H1 (cell line): ENCODE measurements at regions not wholly inside any gene's neighbourhood (a gene's known extent, or its start where the extent isn't known, plus 50 kb on each side); places are given as distances from the start of the nearest gene placed in this dataset.

ENCODE experiments used
- CTCF ChIA-PET: fragments of 300-600 bp; sonication (Branson Sonifier 250); formaldehyde crosslinking; loops from one replicate; lab custom pipeline; 2021; ENCODE audit not compliant: partially characterized antibody; lab: Charles Lee
- POLR2A ChIA-PET: fragments of 300-600 bp; sonication (Branson Sonifier 250); formaldehyde crosslinking; loops from one replicate; lab custom pipeline; 2021; ENCODE audit warnings: inconsistent platforms; ENCODE audit not compliant: partially characterized antibody; lab: Charles Lee
- DNase-seq, 2 experiments: peaks; one replicate each; pipeline versions ENCODE4 v3.0.0 to v3.0.0-alpha.2; 2010 to 2022; ENCODE audit warnings: low spot score in 2 of 2, low read depth in 1 of 2, mixed read lengths in 1 of 2
- FAIRE-seq: peaks from 2 replicates; lab custom pipeline; 2011; peaks lifted over from hg19 to GRCh38; lab: Jason Lieb, UNC
- H2AFZ ChIP-seq: 2 replicates; pipeline ENCODE4 v1.8.1; 2012; ENCODE audit warnings: low read length, inconsistent platforms
- H2AK5ac ChIP-seq: 2 replicates; pipeline ENCODE4 v1.6.1; 2013; ENCODE audit warnings: low read depth, low read length
- H2BK120ac ChIP-seq: replicated peaks from 2 replicates; pipeline ENCODE3; 2013; ENCODE audit warnings: low read depth, low read length, inconsistent platforms
- H2BK12ac ChIP-seq: 2 replicates; pipeline ENCODE4 v1.6.1; 2013; ENCODE audit warnings: low read depth, low read length
- H2BK15ac ChIP-seq: 2 replicates; pipeline ENCODE4 v1.6.1; 2013; ENCODE audit warnings: low read length
- H2BK20ac ChIP-seq: 2 replicates; pipeline ENCODE4 v1.6.1; 2013; ENCODE audit warnings: low read length
- H2BK5ac ChIP-seq: 2 replicates; pipeline ENCODE4 v1.6.1; 2013; ENCODE audit warnings: low read depth, low read length
- H3K14ac ChIP-seq: 2 replicates; pipeline ENCODE4 v1.6.1; 2013; ENCODE audit warnings: inconsistent platforms; ENCODE audit not compliant: insufficient read length
- H3K18ac ChIP-seq: 2 replicates; pipeline ENCODE4 v1.6.1; 2013; ENCODE audit warnings: low read length; ENCODE audit errors: extremely low read depth
- H3K23ac ChIP-seq: 2 replicates; pipeline ENCODE4 v1.6.1; 2013; ENCODE audit warnings: inconsistent platforms; ENCODE audit not compliant: insufficient read length
- H3K23me2 ChIP-seq: 2 replicates; pipeline ENCODE4 v1.6.1; 2013; ENCODE audit warnings: low read depth, low read length
- H3K27ac ChIP-seq: 2 replicates; pipeline ENCODE4 v1.6.1; 2011; ENCODE audit warnings: low read depth, low read length, inconsistent platforms
- H3K27me3 ChIP-seq, 4 experiments: replicated peaks in 1 of 4; 1 replicate in 1 of 4; 2 replicates in 3 of 4; pipeline versions ENCODE4 v1.6.1 to v1.8.1; 2011 to 2013; ENCODE audit warnings: low read length in 3 of 4, mild to moderate bottlenecking in 3 of 4, inconsistent platforms in 2 of 4, mixed read lengths in 2 of 4, moderate library complexity in 1 of 4; ENCODE audit not compliant: control insufficient read depth in 3 of 4, insufficient read depth in 3 of 4; ENCODE audit errors: extremely low read depth in 1 of 4
- H3K36me3 ChIP-seq, 4 experiments: 2 replicates each; pipeline versions ENCODE4 v1.6.1 to v1.8.1; 2011 to 2013; ENCODE audit warnings: mild to moderate bottlenecking in 4 of 4, low read length in 3 of 4, moderate library complexity in 2 of 4, control low read depth in 1 of 4, inconsistent platforms in 1 of 4; ENCODE audit not compliant: insufficient read depth in 4 of 4, control insufficient read depth in 2 of 4
- H3K4ac ChIP-seq: replicated peaks from 2 replicates; pipeline ENCODE3; 2013; ENCODE audit warnings: low read length, low read depth, mixed read lengths, inconsistent platforms; ENCODE audit not compliant: insufficient read length
- H3K4me1 ChIP-seq, 4 experiments: replicated peaks in 1 of 4; 1 replicate in 1 of 4; 2 replicates in 3 of 4; pipeline versions ENCODE4 v1.6.1 to v1.8.1; 2011 to 2013; ENCODE audit warnings: low read length in 3 of 4, inconsistent platforms in 2 of 4, mixed read lengths in 1 of 4; ENCODE audit not compliant: insufficient read depth in 4 of 4, control insufficient read depth in 3 of 4
- H3K4me2 ChIP-seq, 2 experiments: 2 replicates each; pipeline versions ENCODE4 v1.6.1 to v1.8.1; 2011 to 2013; ENCODE audit warnings: low read depth in 2 of 2, low read length in 2 of 2, control low read depth in 1 of 2, inconsistent platforms in 1 of 2, mild to moderate bottlenecking in 1 of 2; ENCODE audit not compliant: insufficient read depth in 1 of 2
- H3K4me3 ChIP-seq, 4 experiments: fragments of 200-600, 300-600 bp in 1 of 4; sonication (generic), shearing (Covaris generic), sonication (Bioruptor Twin) in 1 of 4; 2 replicates each; pipeline versions ENCODE4 v1.5.1 to v1.8.1; 2011 to 2016; ENCODE audit warnings: low read length in 4 of 4, low read depth in 3 of 4, control low read depth in 2 of 4, inconsistent platforms in 2 of 4, mild to moderate bottlenecking in 2 of 4, mixed read lengths in 1 of 4, moderate library complexity in 1 of 4; ENCODE audit not compliant: insufficient read depth in 2 of 4; ENCODE audit errors: extremely low read depth in 1 of 4
- H3K56ac ChIP-seq: replicated peaks from 2 replicates; pipeline ENCODE3; 2013; ENCODE audit warnings: low read depth, mild to moderate bottlenecking, mixed read lengths, low read length, inconsistent platforms; ENCODE audit not compliant: insufficient read length
- H3K79me1 ChIP-seq: 2 replicates; pipeline ENCODE4 v1.6.1; 2013; ENCODE audit warnings: low read depth, low read length, control low read depth
- H3K79me2 ChIP-seq, 2 experiments: 2 replicates each; pipeline versions ENCODE4 v1.6.1 to v1.8.1; 2012 to 2013; ENCODE audit warnings: low read length in 2 of 2, mild to moderate bottlenecking in 2 of 2, inconsistent platforms in 1 of 2; ENCODE audit not compliant: insufficient read depth in 2 of 2, control insufficient read depth in 1 of 2
- H3K9ac ChIP-seq, 4 experiments: replicated peaks in 1 of 4; 1 replicate in 1 of 4; 2 replicates in 3 of 4; pipeline versions ENCODE4 v1.6.1 to v1.8.1; 2011 to 2013; ENCODE audit warnings: low read depth in 3 of 4, low read length in 3 of 4, control low read depth in 2 of 4, mild to moderate bottlenecking in 2 of 4, moderate library complexity in 2 of 4, inconsistent platforms in 1 of 4; ENCODE audit errors: extremely low read depth in 1 of 4
- H3K9me3 ChIP-seq, 2 experiments: 2 replicates each; pipeline versions ENCODE4 v1.6.1 to v1.8.1; 2012 to 2013; ENCODE audit warnings: mild to moderate bottlenecking in 2 of 2, moderate library complexity in 2 of 2, control low read depth in 1 of 2, inconsistent platforms in 1 of 2, low read depth in 1 of 2, low read length in 1 of 2, mixed read lengths in 1 of 2; ENCODE audit not compliant: insufficient read depth in 2 of 2
- H4K20me1 ChIP-seq, 2 experiments: replicated peaks in 1 of 2; 2 replicates each; pipeline versions ENCODE3 to v1.8.1; 2011 to 2013; ENCODE audit warnings: inconsistent platforms in 2 of 2, low read length in 2 of 2, mild to moderate bottlenecking in 1 of 2; ENCODE audit not compliant: insufficient read depth in 2 of 2, control insufficient read depth in 1 of 2
- H4K5ac ChIP-seq: 2 replicates; pipeline ENCODE4 v1.6.1; 2013; ENCODE audit warnings: low read length, low read depth, mixed read lengths, inconsistent platforms; ENCODE audit not compliant: insufficient read length
- H4K8ac ChIP-seq: 2 replicates; pipeline ENCODE4 v1.8.0; 2013; ENCODE audit warnings: mild to moderate bottlenecking, moderate library complexity, low read length, inconsistent platforms; ENCODE audit not compliant: insufficient read depth; ENCODE audit errors: extremely low read depth
- H4K91ac ChIP-seq: replicated peaks from 2 replicates; pipeline ENCODE3; 2013; ENCODE audit warnings: low read length, mixed read lengths, inconsistent platforms; ENCODE audit not compliant: insufficient read length
- EP300 ChIP-seq, 2 experiments: IDR thresholded peaks; 1 replicate in 1 of 2; 2 replicates in 1 of 2; pipeline ENCODE4 v1.6.1; 2011 to 2012; ENCODE audit warnings: low read depth in 2 of 2, low read length in 2 of 2, mild to moderate bottlenecking in 2 of 2, borderline replicate concordance in 1 of 2, inconsistent platforms in 1 of 2, moderate library complexity in 1 of 2
- GABPA ChIP-seq: IDR thresholded peaks from 2 replicates; pipeline ENCODE4 v1.6.1; 2011; ENCODE audit warnings: mild to moderate bottlenecking, low read length, moderate library complexity, borderline replicate concordance; ENCODE audit not compliant: insufficient read depth
- HDAC2 ChIP-seq, 2 experiments: fragments of 300-600 bp in 1 of 2; sonication (generic) in 1 of 2; IDR thresholded peaks; 2 replicates each; pipeline ENCODE4 v1.6.1; 2011 to 2012; ENCODE audit warnings: low read depth in 2 of 2, low read length in 2 of 2, mild to moderate bottlenecking in 2 of 2, moderate library complexity in 2 of 2, borderline replicate concordance in 1 of 2, inconsistent platforms in 1 of 2
- NRF1 ChIP-seq: IDR thresholded peaks from 2 replicates; pipeline ENCODE4 v1.6.1; 2011; ENCODE audit warnings: mild to moderate bottlenecking, low read depth, low read length, improper control_type of control experiment
- WGBS, 2 experiments: shearing (Covaris generic) in 1 of 2; methylation state at CpG; one replicate each; pipeline versions ENCODE4 v1.1.6 to v1.1.7; 2013 to 2015; ENCODE audit warnings: low lambda C conversion rate in 2 of 2, mixed read lengths in 2 of 2, inconsistent platforms in 1 of 2, low coverage in 1 of 2, missing lambda C conversion rate in 1 of 2; ENCODE audit not compliant: insufficient replicate concordance in 2 of 2, insufficient coverage in 1 of 2, insufficient read length in 1 of 2; ENCODE audit errors: extremely low coverage in 1 of 2, missing lambda C conversion rate in 1 of 2; 5-methylcytosine and 5-hydroxymethylcytosine counted together

DNA sequence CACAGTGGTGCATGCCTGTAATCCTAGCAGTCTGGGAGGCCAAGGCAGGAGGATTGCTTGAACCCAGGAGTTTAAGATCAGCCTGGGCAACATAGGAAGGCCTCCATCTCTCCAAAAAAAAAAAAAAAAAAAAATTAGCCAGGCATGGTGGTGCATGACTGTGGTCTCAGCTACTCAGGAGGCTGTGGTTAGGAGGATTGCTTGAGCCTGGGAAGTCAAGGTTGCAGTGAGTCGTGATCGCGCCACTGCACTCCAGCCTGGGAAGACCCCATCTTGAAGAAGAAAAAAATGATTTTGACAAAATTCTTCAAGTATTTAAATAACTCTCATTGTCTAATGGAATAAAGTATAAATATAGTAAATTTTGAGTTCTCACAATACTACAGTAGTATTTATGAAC, 219.2 kb upstream of the SSTR1 start:
- no peak overlapping the region for H2BK20ac ChIP-seq
- no peak overlapping the region for H3K23ac ChIP-seq
- POLR2A ChIA-PET, result interaction anchor here (1.2 to 1.5 kb wide), 3 partner anchors 13 to 212 kb away, joined by 4 to 7 read pairs (median 5); no protein-coding TSS in a partner anchor
- no peaks in the 10 kb centered on the region for H3K9me3 ChIP-seq
- H3K4me1 ChIP-seq, result peaks cover 1 to 14% (median 3%) of the 10 kb centered on the region in 4 experiments; a peak in 4 of 7 replicates
- TF ChIP-seq GABPA (no peak), HDAC2 (IDR thresholded peaks at IDR 0.05; ENCODE audit: borderline replicate concordance in 1 of 2, low read depth in 2 of 2, low read length in 2 of 2) (no peak), EP300 (IDR thresholded peaks at IDR 0.05; ENCODE audit: borderline replicate concordance in 1 of 2, low read depth in 2 of 2, low read length in 2 of 2) (no peak), NRF1 (no peak)
- no peaks in the 10 kb centered on the region for H3K36me3 ChIP-seq
- H3K9ac ChIP-seq, result no peak overlapping the region
- H3K4me2 ChIP-seq, result no peak overlapping the region
- no peak overlapping the region for H3K4ac ChIP-seq
- H3K27me3 ChIP-seq, result no peaks in the 10 kb centered on the region
- H4K8ac ChIP-seq, result no peak overlapping the region
- no peak overlapping the region for H3K27ac ChIP-seq
- H2BK120ac ChIP-seq, result no peak overlapping the region
- H3K18ac ChIP-seq, result no peak overlapping the region; the same call in 1 of the 2 replicates
- no peak overlapping the region for H2BK5ac ChIP-seq
- no peaks in the 10 kb centered on the region for H3K79me1 ChIP-seq
- H2AK5ac ChIP-seq, result no peak overlapping the region
- no peak overlapping the region for H2AFZ ChIP-seq
- no peak overlapping the region for H4K91ac ChIP-seq
- H4K20me1 ChIP-seq, result no peaks in the 10 kb centered on the region
- CTCF ChIA-PET, result interaction anchor here (0.7 to 1.5 kb wide), 5 partner anchors 15 to 1787 kb away, joined by 3 read pairs; partner anchors contain the start of gene CLEC14A
- no peak overlapping the region for H3K14ac ChIP-seq
- no peak overlapping the region for H3K4me3 ChIP-seq
- H2BK12ac ChIP-seq, result no peak overlapping the region
- H3K79me2 ChIP-seq, result no peaks in the 10 kb centered on the region
- no peaks in the 10 kb centered on the region; the same call in 1 of the 2 replicates for H3K23me2 ChIP-seq
- FAIRE-seq (no peak), DNase-seq (no peak)
- 97% methylated on average over 3 of the region's 3 CpGs; no CpG with 5 or more reads in 1 of the 2 experiments for WGBS, 2 experiments
- H4K5ac ChIP-seq, result no peak overlapping the region
- no peak overlapping the region for H2BK15ac ChIP-seq
- no peak overlapping the region for H3K56ac ChIP-seq
